ENCODE measurements at regions not wholly inside any gene's neighbourhood (a gene's known extent, or its start where the extent isn't known, plus 50 kb on each side); places are given as distances from the start of the nearest gene placed in this dataset.
A peak's percentile ranks its signal among the peaks of the same experiment; 100 is the strongest.

- no peak for TF ChIP-seq CTCF (IDR thresholded peaks at IDR 0.05; ENCODE audit: borderline replicate concordance, extremely low read depth, insufficient read depth)
- peaks cover 0 to 10% (median 0%) of the 10 kb centered on the region in 3 donors for H3K4me1 ChIP-seq (ENCODE audit: control insufficient read depth in 2 of 3, insufficient read depth in 2 of 3, low read depth in 1 of 3, low read length in 3 of 3)
- H3K9me3 ChIP-seq (ENCODE audit: control insufficient read depth in 2 of 3, insufficient read depth in 1 of 3, low read length in 3 of 3), result no peaks in the 10 kb centered on the region
- H3K27me3 ChIP-seq (ENCODE audit: control insufficient read depth, insufficient read depth, low read length), result no peaks in the 10 kb centered on the region
- intact Hi-C loops (cut with DNase I), result no loop called here
- no peaks in the 10 kb centered on the region for H3K36me3 ChIP-seq (ENCODE audit: control insufficient read depth in 2 of 3, insufficient read depth in 3 of 3, low read length in 3 of 3)
- no peak overlapping the region for H3K9ac ChIP-seq (ENCODE audit: low read length in 3 of 3)
- DNase-seq (no peak), FAIRE-seq (no peak)
- no peak overlapping the region for H3K4me3 ChIP-seq (ENCODE audit: low read length in 3 of 3)
- peak overlapping the region; percentile 1 to 16 for H3K27ac ChIP-seq (ENCODE audit: low read depth in 2 of 2, low read length in 2 of 2)
These were observed 267.6 kb downstream of the GPATCH2 start for GRCh38 chr1:217363319-217363718.

DNA sequence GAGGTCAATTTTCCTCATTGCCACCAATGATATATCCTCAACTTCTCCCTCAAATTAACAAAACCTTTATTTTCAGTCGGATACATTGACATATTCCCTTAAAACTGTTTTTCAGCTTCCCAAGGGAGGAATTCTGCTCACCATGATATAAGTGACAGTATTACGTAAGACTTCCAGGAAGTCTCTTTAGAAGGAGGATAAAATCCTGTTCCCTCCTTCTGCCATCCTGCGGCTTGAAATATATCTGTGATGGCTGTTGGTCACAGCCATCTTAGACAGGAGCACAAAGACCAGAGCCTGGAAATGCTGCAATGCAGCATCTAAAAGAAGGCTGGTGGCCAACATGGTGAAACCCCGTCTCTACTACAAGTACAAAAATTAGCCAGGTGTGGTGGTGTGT is 270.4 kb downstream of the GPATCH2 start:
- intact Hi-C loops (cut with DNase I), result no loop called here
- H3K27me3 ChIP-seq (ENCODE audit: control insufficient read depth, insufficient read depth, low read length), result no peaks in the 10 kb centered on the region
- H3K36me3 ChIP-seq (ENCODE audit: control insufficient read depth in 2 of 3, insufficient read depth in 3 of 3, low read length in 3 of 3), result no peaks in the 10 kb centered on the region
- H3K9me3 ChIP-seq (ENCODE audit: control insufficient read depth in 2 of 3, insufficient read depth in 1 of 3, low read length in 3 of 3), result no peaks in the 10 kb centered on the region
- no peak for DNase-seq
- peaks cover 0 to 10% (median 0%) of the 10 kb centered on the region in 3 donors for H3K4me1 ChIP-seq (ENCODE audit: control insufficient read depth in 2 of 3, insufficient read depth in 2 of 3, low read depth in 1 of 3, low read length in 3 of 3)
- no peak for FAIRE-seq
- TF ChIP-seq CTCF (IDR thresholded peaks at IDR 0.05; ENCODE audit: borderline replicate concordance, extremely low read depth, insufficient read depth), result no peak
- no peak overlapping the region for H3K4me3 ChIP-seq (ENCODE audit: low read length in 3 of 3)
- no peak overlapping the region for H3K9ac ChIP-seq (ENCODE audit: low read length in 3 of 3)
- H3K27ac ChIP-seq (ENCODE audit: low read depth in 2 of 2, low read length in 2 of 2), result no peak overlapping the region

DNA sequence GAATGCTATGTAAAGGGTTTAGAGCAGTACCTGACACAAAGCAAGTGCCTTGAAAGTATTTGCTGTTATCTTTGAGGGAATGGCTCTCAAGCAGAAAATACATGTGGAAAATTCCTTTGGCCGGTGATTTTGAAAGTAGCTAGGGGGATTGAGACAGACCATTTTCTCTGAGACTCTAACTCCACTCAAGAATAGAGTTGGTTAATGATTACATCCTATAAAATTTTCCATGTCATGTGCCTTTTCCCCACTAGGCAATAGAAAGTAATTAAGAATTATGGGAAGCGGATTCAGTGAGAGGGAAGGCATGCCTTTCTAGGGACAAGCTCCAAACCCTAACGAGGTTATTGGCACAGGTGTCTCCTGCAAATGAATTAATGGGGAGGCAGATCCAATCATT is 276.0 kb downstream of the GPATCH2 start:
- Histone ChIP-seq H3K27me3 (ENCODE audit: control insufficient read depth, insufficient read depth, low read length) (no peaks in the 10 kb centered on the region), H3K4me1 (ENCODE audit: control insufficient read depth in 2 of 3, insufficient read depth in 2 of 3, low read depth in 1 of 3, low read length in 3 of 3) (peaks cover 0 to 5% (median 3%) of the 10 kb centered on the region in 3 donors), H3K4me3 (ENCODE audit: low read length in 3 of 3) (peak overlapping the region in 1 of 3 donors; percentile 9), H3K9me3 (ENCODE audit: control insufficient read depth in 2 of 3, insufficient read depth in 1 of 3, low read length in 3 of 3) (no peaks in the 10 kb centered on the region), H3K27ac (ENCODE audit: low read depth in 2 of 2, low read length in 2 of 2) (peak overlapping the region; percentile 23 to 72), H3K36me3 (ENCODE audit: control insufficient read depth in 2 of 3, insufficient read depth in 3 of 3, low read length in 3 of 3) (no peaks in the 10 kb centered on the region), H3K9ac (ENCODE audit: low read length in 3 of 3) (peak overlapping the region in 1 of 3 donors; percentile 56)
- no peak for TF ChIP-seq CTCF (IDR thresholded peaks at IDR 0.05; ENCODE audit: borderline replicate concordance, extremely low read depth, insufficient read depth)
- FAIRE-seq, result peak; percentile 15
- intact Hi-C loops (cut with DNase I), result no loop called here
- DNase-seq, result peak in 2 of 5 donors; percentile 75 to 81

All from kidney (tissue), 13 donors.